ENCODE measurements at regions not wholly inside any gene's neighbourhood (a gene's known extent, or its start where the extent isn't known, plus 50 kb on each side); places are given as distances from the start of the nearest gene placed in this dataset.

GRCh38 chr18:39199231-39199855, 1633.7 kb upstream of the CELF4 start:
- Histone ChIP-seq H3K9me3 (no peaks in the 10 kb centered on the region), H3K36me3 (no peaks in the 10 kb centered on the region), H3K27me3 (replicated peaks; ENCODE audit: insufficient read depth) (no peaks in the 10 kb centered on the region), H3K4me1 (ENCODE audit: control insufficient read depth in 1 of 2, low read depth in 2 of 2) (no peaks in the 10 kb centered on the region), H3K27ac (no peak overlapping the region), H3K4me3 (no peak overlapping the region)
- TF ChIP-seq, protein P1, sequence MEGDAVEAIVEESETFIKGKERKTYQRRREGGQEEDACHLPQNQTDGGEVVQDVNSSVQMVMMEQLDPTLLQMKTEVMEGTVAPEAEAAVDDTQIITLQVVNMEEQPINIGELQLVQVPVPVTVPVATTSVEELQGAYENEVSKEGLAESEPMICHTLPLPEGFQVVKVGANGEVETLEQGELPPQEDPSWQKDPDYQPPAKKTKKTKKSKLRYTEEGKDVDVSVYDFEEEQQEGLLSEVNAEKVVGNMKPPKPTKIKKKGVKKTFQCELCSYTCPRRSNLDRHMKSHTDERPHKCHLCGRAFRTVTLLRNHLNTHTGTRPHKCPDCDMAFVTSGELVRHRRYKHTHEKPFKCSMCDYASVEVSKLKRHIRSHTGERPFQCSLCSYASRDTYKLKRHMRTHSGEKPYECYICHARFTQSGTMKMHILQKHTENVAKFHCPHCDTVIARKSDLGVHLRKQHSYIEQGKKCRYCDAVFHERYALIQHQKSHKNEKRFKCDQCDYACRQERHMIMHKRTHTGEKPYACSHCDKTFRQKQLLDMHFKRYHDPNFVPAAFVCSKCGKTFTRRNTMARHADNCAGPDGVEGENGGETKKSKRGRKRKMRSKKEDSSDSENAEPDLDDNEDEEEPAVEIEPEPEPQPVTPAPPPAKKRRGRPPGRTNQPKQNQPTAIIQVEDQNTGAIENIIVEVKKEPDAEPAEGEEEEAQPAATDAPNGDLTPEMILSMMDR (IDR thresholded peaks at IDR 0.05), result no peak
- DNase-seq (ENCODE audit: low spot score), result no peak
- ATAC-seq (ENCODE audit: insufficient number of reproducible peaks, low FRiP score, low read depth), result no peak

DNA sequence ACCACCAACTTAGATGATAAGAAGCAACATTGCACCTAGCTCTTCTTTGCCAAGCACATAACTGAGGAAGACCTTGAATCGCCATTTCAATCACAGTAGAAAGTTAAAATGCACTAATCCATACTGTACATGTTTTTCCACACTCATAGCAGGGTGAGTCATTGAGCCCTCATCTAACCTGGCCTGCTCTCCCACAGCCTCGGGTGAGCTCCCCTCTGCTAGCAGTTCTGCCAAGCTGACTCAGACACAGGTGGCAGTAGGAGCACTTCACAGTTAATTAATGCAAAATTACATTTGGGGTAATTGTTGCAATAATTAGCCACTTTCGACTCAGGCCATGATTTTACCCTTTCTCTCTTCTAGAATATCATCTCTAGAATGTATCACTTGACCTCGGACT, 1632.8 kb upstream of the CELF4 start:
- ATAC-seq (ENCODE audit: insufficient number of reproducible peaks, low FRiP score, low read depth) (no peak), DNase-seq (ENCODE audit: low spot score) (no peak)
- Histone ChIP-seq H3K9me3 (no peaks in the 10 kb centered on the region), H3K4me3 (no peak overlapping the region), H3K4me1 (ENCODE audit: control insufficient read depth in 1 of 2, low read depth in 2 of 2) (no peaks in the 10 kb centered on the region), H3K36me3 (no peaks in the 10 kb centered on the region), H3K27ac (no peak overlapping the region), H3K27me3 (replicated peaks; ENCODE audit: insufficient read depth) (no peaks in the 10 kb centered on the region)
- TF ChIP-seq, protein P1 (IDR thresholded peaks at IDR 0.05), result no peak

DNA sequence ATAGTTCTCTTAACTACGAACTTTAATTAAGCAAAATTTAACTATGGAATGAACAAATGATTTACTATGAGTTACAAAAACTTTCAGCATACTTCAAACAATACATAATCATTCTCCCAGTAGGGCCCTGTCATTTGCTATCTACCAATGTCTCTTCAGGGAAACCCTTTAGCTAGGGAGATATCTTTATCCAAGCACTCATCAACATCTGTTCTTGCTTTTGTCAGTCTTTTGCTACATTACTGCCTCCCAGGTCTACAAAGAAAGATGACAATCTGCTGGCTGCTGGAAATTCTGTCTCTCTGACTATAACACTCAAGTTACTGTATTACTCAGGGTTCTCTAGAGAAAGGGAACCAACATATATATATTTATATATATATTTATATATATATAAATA, 1626.3 kb upstream of the CELF4 start:
- TF ChIP-seq, protein P1 (IDR thresholded peaks at IDR 0.05), result no peak
- no peak for DNase-seq (ENCODE audit: low spot score)
- H3K27me3 ChIP-seq (replicated peaks; ENCODE audit: insufficient read depth), result no peaks in the 10 kb centered on the region
- no peak overlapping the region for H3K4me3 ChIP-seq
- H3K4me1 ChIP-seq (ENCODE audit: control insufficient read depth in 1 of 2, low read depth in 2 of 2), result no peaks in the 10 kb centered on the region
- H3K27ac ChIP-seq, result no peak overlapping the region
- no peaks in the 10 kb centered on the region for H3K36me3 ChIP-seq
- H3K9me3 ChIP-seq, result no peaks in the 10 kb centered on the region
- no peak for ATAC-seq (ENCODE audit: insufficient number of reproducible peaks, low FRiP score, low read depth)

GRCh38 chr18:39191058-39191457, 1625.5 kb upstream of the CELF4 start:
- Histone ChIP-seq H3K27me3 (replicated peaks; ENCODE audit: insufficient read depth) (no peaks in the 10 kb centered on the region), H3K9me3 (no peaks in the 10 kb centered on the region), H3K4me3 (no peak overlapping the region), H3K36me3 (no peaks in the 10 kb centered on the region), H3K27ac (no peak overlapping the region), H3K4me1 (ENCODE audit: control insufficient read depth in 1 of 2, low read depth in 2 of 2) (no peaks in the 10 kb centered on the region)
- no peak for ATAC-seq (ENCODE audit: insufficient number of reproducible peaks, low FRiP score, low read depth)
- DNase-seq (ENCODE audit: low spot score), result no peak
- TF ChIP-seq, protein P1 (IDR thresholded peaks at IDR 0.05), result no peak

GRCh38 chr18:39190508-39190907, 1624.9 kb upstream of the CELF4 start:
- TF ChIP-seq, protein P1 (IDR thresholded peaks at IDR 0.05), result no peak
- Histone ChIP-seq H3K4me3 (no peak overlapping the region), H3K9me3 (no peaks in the 10 kb centered on the region), H3K36me3 (no peaks in the 10 kb centered on the region), H3K27me3 (replicated peaks; ENCODE audit: insufficient read depth) (no peaks in the 10 kb centered on the region), H3K27ac (no peak overlapping the region), H3K4me1 (ENCODE audit: control insufficient read depth in 1 of 2, low read depth in 2 of 2) (no peaks in the 10 kb centered on the region)
- ATAC-seq (ENCODE audit: insufficient number of reproducible peaks, low FRiP score, low read depth), result no peak
- DNase-seq (ENCODE audit: low spot score), result no peak
